HCT116 (cell line): ENCODE measurements at regions not wholly inside any gene's neighbourhood (a gene's known extent, or its start where the extent isn't known, plus 50 kb on each side); places are given as distances from the start of the nearest gene placed in this dataset.

Experiments
- ATAC-seq: fragments of 200-7000 bp; cut with Tn5 transposase; 2 replicates; pipeline ENCODE4 v1.9.1; 2020; ENCODE audit warnings: mild to moderate bottlenecking, moderate library complexity
- BruUV-seq: library from RNA; stranded (reverse); fragments of 400-500 nt; replicated peaks from 2 replicates; lab custom pipeline; 2021; lab: Mats Ljungman, UMichigan
- CTCF ChIA-PET: fragments of 300-600 bp; sonication (Branson Sonifier 250); formaldehyde crosslinking; loops from one replicate; lab custom pipeline; 2021; ENCODE audit warnings: antibody characterized with exemption; lab: Charles Lee
- POLR2A ChIA-PET: fragments of 300-600, 350-600 bp; sonication (Branson Sonifier 250); formaldehyde crosslinking; loops from one replicate; lab custom pipeline; 2021; ENCODE audit warnings: antibody characterized with exemption; lab: Charles Lee
- RAD21 ChIA-PET, 2 experiments: fragments of 300-600 bp; sonication (Branson Sonifier 250); formaldehyde crosslinking; loops; one replicate each; lab custom pipeline; 2023; ENCODE audit warnings: low total read pairs in 2 of 2; ENCODE audit not compliant: uncharacterized antibody in 2 of 2, unreplicated experiment in 2 of 2, low non-redundant PET in 1 of 2; lab: Charles Lee
- DNase-seq: peaks from one replicate; pipeline ENCODE4 v3.0.0-alpha.2; 2010; ENCODE audit warnings: low read depth, low spot score
- H2AFZ ChIP-seq: fragments of 200-600 bp; shearing (Covaris generic), sonication (generic); 2 replicates; pipeline ENCODE4 v1.6.1; 2017; ENCODE audit warnings: low read depth, mixed run types, mixed read lengths, antibody characterized with exemption, low read length; ENCODE audit not compliant: poor library complexity, severe bottlenecking
- H3K27ac ChIP-seq: 2 replicates; pipeline ENCODE4 v1.5.1; 2012; ENCODE audit warnings: low read depth, low read length
- H3K27me3 ChIP-seq: fragments of 200-600 bp; sonication (generic); 2 replicates; pipeline ENCODE4 v1.6.1; 2016; ENCODE audit warnings: mixed run types, low read length, mixed read lengths; ENCODE audit not compliant: insufficient read depth
- H3K36me3 ChIP-seq, 2 experiments: fragments of 200-500 bp in 1 of 2; fragments of 200-600 bp in 1 of 2; sonication (Bioruptor generic) in 1 of 2; sonication (generic) in 1 of 2; 2 replicates each; pipeline versions ENCODE4 v1.5.1 to v1.6.1; 2014 to 2016; ENCODE audit warnings: low read length in 2 of 2, inconsistent platforms in 1 of 2, mixed read lengths in 1 of 2, mixed run types in 1 of 2; ENCODE audit not compliant: insufficient read depth in 2 of 2, control insufficient read depth in 1 of 2
- H3K4me1 ChIP-seq, 2 experiments: fragments of 200-600 bp in 1 of 2; sonication (generic) in 1 of 2; 2 replicates each; pipeline versions ENCODE4 v1.5.1 to v1.6.1; 2012 to 2017; ENCODE audit warnings: low read length in 2 of 2, inconsistent platforms in 1 of 2, mild to moderate bottlenecking in 1 of 2, mixed read lengths in 1 of 2, mixed run types in 1 of 2, moderate library complexity in 1 of 2; ENCODE audit not compliant: insufficient read depth in 2 of 2, control insufficient read depth in 1 of 2
- H3K4me2 ChIP-seq: fragments of 200-600 bp; sonication (generic); 2 replicates; pipeline ENCODE4 v1.6.1; 2017; ENCODE audit warnings: mixed run types, low read length, mixed read lengths
- H3K4me3 ChIP-seq, 2 experiments: fragments of 200-600 bp in 1 of 2; sonication (generic) in 1 of 2; replicated peaks in 1 of 2; 2 replicates each; pipeline ENCODE4 v1.5.1; 2011 to 2016; ENCODE audit warnings: low read length in 2 of 2, control low read depth in 1 of 2, low read depth in 1 of 2, mild to moderate bottlenecking in 1 of 2, mixed read lengths in 1 of 2, mixed run types in 1 of 2
- H3K79me2 ChIP-seq: fragments of 200-600 bp; sonication (generic); 2 replicates; pipeline ENCODE4 v1.6.1; 2017; ENCODE audit warnings: mild to moderate bottlenecking, mixed run types, low read length, moderate library complexity, mixed read lengths; ENCODE audit not compliant: insufficient read depth
- H3K9ac ChIP-seq: fragments of 200-600 bp; sonication (generic); 2 replicates; pipeline ENCODE4 v1.6.1; 2016; ENCODE audit warnings: low read length, mixed read lengths
- H3K9me2 ChIP-seq: fragments of 200-600 bp; sonication (generic), shearing (Covaris generic); 2 replicates; pipeline ENCODE4 v1.6.1; 2017; ENCODE audit warnings: mixed run types, mild to moderate bottlenecking, moderate library complexity; ENCODE audit not compliant: insufficient read depth
- H3K9me3 ChIP-seq, 2 experiments: fragments of 200-500 bp in 1 of 2; fragments of 200-600 bp in 1 of 2; sonication (Bioruptor generic) in 1 of 2; sonication (generic) in 1 of 2; 2 replicates each; pipeline ENCODE4 v1.6.1; 2014 to 2017; ENCODE audit warnings: low read length in 2 of 2, mixed read lengths in 2 of 2, inconsistent platforms in 1 of 2, low read depth in 1 of 2, mild to moderate bottlenecking in 1 of 2, mixed run types in 1 of 2, moderate library complexity in 1 of 2; ENCODE audit not compliant: control insufficient read depth in 1 of 2, insufficient read depth in 1 of 2
- H4K20me1 ChIP-seq: fragments of 200-600 bp; sonication (generic), shearing (Covaris generic); 2 replicates; pipeline ENCODE4 v1.6.1; 2017; ENCODE audit warnings: mixed run types, mild to moderate bottlenecking, moderate library complexity; ENCODE audit not compliant: insufficient read depth
- CBX3 ChIP-seq: IDR thresholded peaks from 2 replicates; pipeline ENCODE4 v1.6.1; 2012; ENCODE audit warnings: low read depth
- CEBPB ChIP-seq: IDR thresholded peaks from 2 replicates; pipeline ENCODE4 v1.6.1; 2012; ENCODE audit warnings: low read depth
- ELF1 ChIP-seq: IDR thresholded peaks from 2 replicates; pipeline ENCODE4 v1.6.1; 2012; ENCODE audit warnings: low read depth, borderline replicate concordance
- EZH2 ChIP-seq: fragments of 200-600 bp; sonication (generic); IDR thresholded peaks from 2 replicates; pipeline ENCODE4 v1.6.1; 2017; ENCODE audit warnings: antibody characterized with exemption, mixed run types
- JUND ChIP-seq: IDR thresholded peaks from 2 replicates; pipeline ENCODE4 v1.6.1; 2012
- MAX ChIP-seq: IDR thresholded peaks from 2 replicates; pipeline ENCODE4 v1.6.1; 2012
- POLR2AphosphoS5 ChIP-seq: IDR thresholded peaks from 2 replicates; pipeline ENCODE4 v1.6.1; 2011; ENCODE audit warnings: mild to moderate bottlenecking, low read depth, low read length, moderate library complexity
- RAD21 ChIP-seq: IDR thresholded peaks from 2 replicates; pipeline ENCODE4 v1.6.1; 2012; ENCODE audit warnings: low read depth, mild to moderate bottlenecking
- YY1 ChIP-seq: IDR thresholded peaks from 2 replicates; pipeline ENCODE4 v1.6.1; 2011; ENCODE audit warnings: low read length, low read depth, moderate library complexity, mild to moderate bottlenecking; ENCODE audit not compliant: insufficient replicate concordance; ENCODE audit errors: extremely low read depth
- ZNF274 ChIP-seq: fragments of 200-500 bp; sonication (Bioruptor generic); IDR thresholded peaks from 2 replicates; pipeline ENCODE4 v1.6.1; 2014; ENCODE audit warnings: mild to moderate bottlenecking, low read depth, low read length, inconsistent platforms
- intact Hi-C: fragments of 100-400 bp; cut with micrococcal nuclease; formaldehyde crosslinking; loops from 2 replicates; pipeline ENCODE4 v1.10.0; 2022
- TF ChIP-seq, protein P1 (sequence below): IDR thresholded peaks from 2 replicates; pipeline ENCODE4 v1.6.1; 2012; ENCODE audit warnings: low read depth
- TF ChIP-seq, protein P2 (sequence below), 3 experiments: fragments of 200-600 bp in 1 of 3; sonication (generic) in 1 of 3; IDR thresholded peaks in 2 of 3; conservative IDR thresholded peaks in 1 of 3; 2 replicates each; pipeline ENCODE4 v1.5.1; 2012 to 2017; ENCODE audit warnings: low read depth in 2 of 3, low read length in 2 of 3, antibody characterized with exemption in 1 of 3, borderline replicate concordance in 1 of 3, control low read depth in 1 of 3, mild to moderate bottlenecking in 1 of 3, mixed read lengths in 1 of 3, mixed run types in 1 of 3, moderate library complexity in 1 of 3; ENCODE audit not compliant: insufficient read depth in 1 of 3
- TF ChIP-seq, protein P3 (sequence below): IDR thresholded peaks from 2 replicates; pipeline ENCODE4 v1.6.1; 2011; ENCODE audit warnings: mild to moderate bottlenecking, low read length, moderate library complexity; ENCODE audit not compliant: insufficient replicate concordance; ENCODE audit errors: extremely low read depth
- TF ChIP-seq, protein P4 (sequence below): IDR thresholded peaks from 2 replicates; pipeline ENCODE4 v1.6.1; 2012

GRCh38 chr1:96306809-96307560, 414.6 kb upstream of the PTBP2 start:
- TF ChIP-seq CEBPB (no peak), CBX3 (no peak), YY1 (no peak), POLR2AphosphoS5 (no peak), ZNF274 (no peak), JUND (no peak), MAX (no peak), ELF1 (no peak), RAD21 (no peak), EZH2 (no peak)
- TF ChIP-seq, protein P1, sequence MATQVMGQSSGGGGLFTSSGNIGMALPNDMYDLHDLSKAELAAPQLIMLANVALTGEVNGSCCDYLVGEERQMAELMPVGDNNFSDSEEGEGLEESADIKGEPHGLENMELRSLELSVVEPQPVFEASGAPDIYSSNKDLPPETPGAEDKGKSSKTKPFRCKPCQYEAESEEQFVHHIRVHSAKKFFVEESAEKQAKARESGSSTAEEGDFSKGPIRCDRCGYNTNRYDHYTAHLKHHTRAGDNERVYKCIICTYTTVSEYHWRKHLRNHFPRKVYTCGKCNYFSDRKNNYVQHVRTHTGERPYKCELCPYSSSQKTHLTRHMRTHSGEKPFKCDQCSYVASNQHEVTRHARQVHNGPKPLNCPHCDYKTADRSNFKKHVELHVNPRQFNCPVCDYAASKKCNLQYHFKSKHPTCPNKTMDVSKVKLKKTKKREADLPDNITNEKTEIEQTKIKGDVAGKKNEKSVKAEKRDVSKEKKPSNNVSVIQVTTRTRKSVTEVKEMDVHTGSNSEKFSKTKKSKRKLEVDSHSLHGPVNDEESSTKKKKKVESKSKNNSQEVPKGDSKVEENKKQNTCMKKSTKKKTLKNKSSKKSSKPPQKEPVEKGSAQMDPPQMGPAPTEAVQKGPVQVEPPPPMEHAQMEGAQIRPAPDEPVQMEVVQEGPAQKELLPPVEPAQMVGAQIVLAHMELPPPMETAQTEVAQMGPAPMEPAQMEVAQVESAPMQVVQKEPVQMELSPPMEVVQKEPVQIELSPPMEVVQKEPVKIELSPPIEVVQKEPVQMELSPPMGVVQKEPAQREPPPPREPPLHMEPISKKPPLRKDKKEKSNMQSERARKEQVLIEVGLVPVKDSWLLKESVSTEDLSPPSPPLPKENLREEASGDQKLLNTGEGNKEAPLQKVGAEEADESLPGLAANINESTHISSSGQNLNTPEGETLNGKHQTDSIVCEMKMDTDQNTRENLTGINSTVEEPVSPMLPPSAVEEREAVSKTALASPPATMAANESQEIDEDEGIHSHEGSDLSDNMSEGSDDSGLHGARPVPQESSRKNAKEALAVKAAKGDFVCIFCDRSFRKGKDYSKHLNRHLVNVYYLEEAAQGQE = no peak
- TF ChIP-seq, protein P2, sequence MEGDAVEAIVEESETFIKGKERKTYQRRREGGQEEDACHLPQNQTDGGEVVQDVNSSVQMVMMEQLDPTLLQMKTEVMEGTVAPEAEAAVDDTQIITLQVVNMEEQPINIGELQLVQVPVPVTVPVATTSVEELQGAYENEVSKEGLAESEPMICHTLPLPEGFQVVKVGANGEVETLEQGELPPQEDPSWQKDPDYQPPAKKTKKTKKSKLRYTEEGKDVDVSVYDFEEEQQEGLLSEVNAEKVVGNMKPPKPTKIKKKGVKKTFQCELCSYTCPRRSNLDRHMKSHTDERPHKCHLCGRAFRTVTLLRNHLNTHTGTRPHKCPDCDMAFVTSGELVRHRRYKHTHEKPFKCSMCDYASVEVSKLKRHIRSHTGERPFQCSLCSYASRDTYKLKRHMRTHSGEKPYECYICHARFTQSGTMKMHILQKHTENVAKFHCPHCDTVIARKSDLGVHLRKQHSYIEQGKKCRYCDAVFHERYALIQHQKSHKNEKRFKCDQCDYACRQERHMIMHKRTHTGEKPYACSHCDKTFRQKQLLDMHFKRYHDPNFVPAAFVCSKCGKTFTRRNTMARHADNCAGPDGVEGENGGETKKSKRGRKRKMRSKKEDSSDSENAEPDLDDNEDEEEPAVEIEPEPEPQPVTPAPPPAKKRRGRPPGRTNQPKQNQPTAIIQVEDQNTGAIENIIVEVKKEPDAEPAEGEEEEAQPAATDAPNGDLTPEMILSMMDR (IDR thresholded peaks at IDR 0.05 in 2 of 3, conservative IDR thresholded peaks at IDR 0.05 in 1 of 3; ENCODE audit: borderline replicate concordance in 1 of 3, insufficient read depth in 1 of 3, low read depth in 2 of 3, low read length in 2 of 3) = no peak
- TF ChIP-seq, protein P3, sequence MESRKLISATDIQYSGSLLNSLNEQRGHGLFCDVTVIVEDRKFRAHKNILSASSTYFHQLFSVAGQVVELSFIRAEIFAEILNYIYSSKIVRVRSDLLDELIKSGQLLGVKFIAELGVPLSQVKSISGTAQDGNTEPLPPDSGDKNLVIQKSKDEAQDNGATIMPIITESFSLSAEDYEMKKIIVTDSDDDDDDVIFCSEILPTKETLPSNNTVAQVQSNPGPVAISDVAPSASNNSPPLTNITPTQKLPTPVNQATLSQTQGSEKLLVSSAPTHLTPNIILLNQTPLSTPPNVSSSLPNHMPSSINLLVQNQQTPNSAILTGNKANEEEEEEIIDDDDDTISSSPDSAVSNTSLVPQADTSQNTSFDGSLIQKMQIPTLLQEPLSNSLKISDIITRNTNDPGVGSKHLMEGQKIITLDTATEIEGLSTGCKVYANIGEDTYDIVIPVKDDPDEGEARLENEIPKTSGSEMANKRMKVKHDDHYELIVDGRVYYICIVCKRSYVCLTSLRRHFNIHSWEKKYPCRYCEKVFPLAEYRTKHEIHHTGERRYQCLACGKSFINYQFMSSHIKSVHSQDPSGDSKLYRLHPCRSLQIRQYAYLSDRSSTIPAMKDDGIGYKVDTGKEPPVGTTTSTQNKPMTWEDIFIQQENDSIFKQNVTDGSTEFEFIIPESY = no peak
- TF ChIP-seq, protein P4, sequence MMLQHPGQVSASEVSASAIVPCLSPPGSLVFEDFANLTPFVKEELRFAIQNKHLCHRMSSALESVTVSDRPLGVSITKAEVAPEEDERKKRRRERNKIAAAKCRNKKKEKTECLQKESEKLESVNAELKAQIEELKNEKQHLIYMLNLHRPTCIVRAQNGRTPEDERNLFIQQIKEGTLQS = no peak
- TF ChIP-seq, all 23 proteins: peak for 0
- H3K4me2 ChIP-seq = no peak overlapping the region

More at GRCh38 chr1:96306809-96307560, 414.6 kb upstream of the PTBP2 start:
- no peak overlapping the region for H3K27ac ChIP-seq
- H3K79me2 ChIP-seq = no peaks in the 10 kb centered on the region
- H4K20me1 ChIP-seq = no peaks in the 10 kb centered on the region
- intact Hi-C loops = no loop called here
- H3K4me1 ChIP-seq = no peaks in the 10 kb centered on the region
- ChIA-PET CTCF (no interaction called here), POLR2A (no interaction called here), RAD21 (no interaction called here)
- H3K4me3 ChIP-seq = no peak overlapping the region
- DNase-seq (no peak), ATAC-seq (no peak)
- no peaks in the 10 kb centered on the region for H3K9me2 ChIP-seq
- H3K27me3 ChIP-seq = no peaks in the 10 kb centered on the region
- H2AFZ ChIP-seq = no peak overlapping the region
- no TSS peak for BruUV-seq
- H3K9ac ChIP-seq = no peak overlapping the region
- H3K36me3 ChIP-seq = no peaks in the 10 kb centered on the region
- no peaks in the 10 kb centered on the region for H3K9me3 ChIP-seq
